IgD-negative memory B cell (primary cell): ENCODE measurements at regions not wholly inside any gene's neighbourhood (a gene's known extent, or its start where the extent isn't known, plus 50 kb on each side); places are given as distances from the start of the nearest gene placed in this dataset.

ENCODE experiments used
- H3K27ac Mint-ChIP-seq, 3 donors: one replicate each; pipeline ENCODE4 v1.8.0; 2020 to 2022; ENCODE audit warnings: mild to moderate bottlenecking in 3 of 3, mixed read lengths in 3 of 3, moderate library complexity in 1 of 3
- H3K27me3 Mint-ChIP-seq: one replicate; pipeline ENCODE4 v1.8.0; 2021; ENCODE audit warnings: mixed read lengths
- H3K36me3 Mint-ChIP-seq: one replicate; pipeline ENCODE4 v1.8.0; 2020; ENCODE audit warnings: mild to moderate bottlenecking, mixed read lengths
- H3K4me1 Mint-ChIP-seq, 3 donors: one replicate each; pipeline ENCODE4 v1.8.0; 2020 to 2022; ENCODE audit warnings: mixed read lengths in 3 of 3, mild to moderate bottlenecking in 1 of 3
- H3K4me3 Mint-ChIP-seq, 4 donors: one replicate each; pipeline ENCODE4 v1.8.0; 2020 to 2022; ENCODE audit warnings: mild to moderate bottlenecking in 4 of 4, mixed read lengths in 4 of 4, moderate library complexity in 3 of 4
- H3K9me3 Mint-ChIP-seq, 3 donors: one replicate each; pipeline ENCODE4 v1.8.0; 2020 to 2021; ENCODE audit warnings: mixed read lengths in 3 of 3, mild to moderate bottlenecking in 1 of 3

DNA sequence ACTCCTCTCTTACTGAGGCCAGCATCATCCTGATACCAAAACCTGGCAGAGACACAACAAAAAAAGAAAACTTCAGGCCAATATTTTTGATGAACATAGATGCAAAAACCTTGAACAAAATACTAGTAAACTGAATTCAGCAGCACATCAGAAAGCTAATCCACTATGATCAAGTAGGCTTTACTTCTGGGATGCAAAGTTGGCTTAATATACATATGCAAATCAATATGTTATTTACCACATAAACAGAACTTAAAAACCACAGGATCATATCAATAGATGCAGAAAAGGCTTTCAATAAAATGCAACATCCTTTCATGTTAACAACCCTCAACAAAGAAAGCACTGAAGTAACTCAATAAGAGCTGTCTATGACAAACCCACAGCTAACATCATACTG is 414.5 kb upstream of the MCTP2 start:
- Mint-ChIP-seq H3K27me3 (peaks cover 2% of the 10 kb centered on the region), H3K9me3 (peaks cover 5 to 16% (median 11%) of the 10 kb centered on the region in 3 donors), H3K4me1 (no peaks in the 10 kb centered on the region), H3K4me3 (no peak overlapping the region), H3K36me3 (no peaks in the 10 kb centered on the region), H3K27ac (no peak overlapping the region)

DNA sequence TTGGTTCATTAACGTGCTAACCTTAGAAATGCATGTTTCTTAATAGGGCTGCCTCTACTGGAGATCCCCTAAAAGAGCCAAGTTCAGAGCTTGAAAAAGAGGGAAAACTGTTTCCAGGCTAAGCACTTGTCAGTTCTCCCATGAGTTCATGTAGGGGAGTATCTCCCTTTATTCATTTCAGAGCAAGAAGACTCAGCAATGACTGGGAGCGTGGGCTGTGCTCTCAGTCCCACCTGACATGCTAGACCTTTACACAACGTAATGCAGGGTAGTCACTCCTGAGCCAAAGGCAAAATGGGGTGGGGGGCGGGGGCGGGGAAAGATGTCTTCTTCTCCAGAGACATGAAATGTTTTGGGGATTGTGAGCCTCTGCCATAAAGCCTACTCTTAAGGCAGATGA is 420.1 kb upstream of the MCTP2 start:
- Mint-ChIP-seq H3K27me3 (peaks cover 2% of the 10 kb centered on the region), H3K27ac (no peak overlapping the region), H3K4me1 (no peaks in the 10 kb centered on the region), H3K4me3 (no peak overlapping the region), H3K36me3 (peaks cover 4% of the 10 kb centered on the region), H3K9me3 (no peaks in the 10 kb centered on the region)

DNA sequence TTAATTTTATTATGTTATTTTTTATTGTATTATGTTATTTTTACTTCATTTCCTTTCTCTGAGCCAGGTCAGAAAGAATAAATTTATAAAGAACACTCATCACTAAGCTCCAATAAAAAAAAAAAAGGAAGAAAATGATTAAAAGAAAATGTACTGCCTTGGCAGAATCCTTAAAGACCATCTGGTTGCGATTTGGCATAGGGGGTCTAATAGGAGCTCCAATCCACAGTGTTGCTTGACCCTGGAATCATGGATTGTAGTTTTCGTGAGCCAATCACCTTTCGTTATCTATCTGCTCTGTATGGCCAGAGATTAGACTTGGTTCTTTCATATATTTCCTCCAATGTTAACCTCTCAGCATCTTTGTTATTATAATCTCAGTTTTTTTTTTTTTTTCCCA is 421.8 kb upstream of the MCTP2 start:
- H3K4me3 Mint-ChIP-seq: no peak overlapping the region
- H3K27ac Mint-ChIP-seq: no peak overlapping the region
- H3K9me3 Mint-ChIP-seq: peaks cover 0 to under 1% (median 0%) of the 10 kb centered on the region in 3 donors
- H3K36me3 Mint-ChIP-seq: peaks cover 4% of the 10 kb centered on the region
- H3K27me3 Mint-ChIP-seq: peaks cover 3% of the 10 kb centered on the region
- H3K4me1 Mint-ChIP-seq: no peaks in the 10 kb centered on the region

DNA sequence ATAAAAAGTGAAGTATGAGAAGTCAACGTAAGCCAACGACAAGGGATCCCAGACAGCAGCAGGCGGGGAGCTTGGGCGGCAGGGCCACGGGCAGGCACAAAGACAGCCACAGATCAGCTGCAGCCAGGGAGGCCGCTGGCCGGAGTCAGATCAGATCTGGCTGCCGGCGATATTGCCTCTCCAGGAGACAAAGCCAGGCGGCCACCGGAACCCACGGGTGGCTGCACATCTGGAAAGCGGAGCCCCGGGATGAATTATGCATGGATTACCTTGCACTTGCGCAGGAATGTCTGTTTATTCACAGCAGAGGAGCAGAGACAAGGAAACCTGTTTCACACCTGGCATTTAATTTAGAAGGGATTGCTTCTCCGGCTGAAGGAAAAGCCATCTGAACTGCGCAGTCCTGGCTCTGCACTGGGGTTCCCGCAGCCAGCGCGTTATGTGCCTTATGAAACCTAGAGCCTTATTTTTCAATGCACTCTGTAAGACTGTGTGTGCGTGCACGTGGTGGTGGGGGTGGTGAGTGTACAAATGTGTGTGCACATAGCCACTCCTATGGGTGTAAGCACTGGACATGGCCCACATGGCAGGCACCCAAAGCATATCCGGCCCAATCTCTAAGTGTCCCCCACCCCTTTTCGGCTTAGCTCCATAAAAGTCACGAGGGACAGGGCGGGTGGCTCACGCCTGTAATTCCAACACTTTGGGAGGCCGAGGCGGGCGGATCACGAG is 427.8 kb upstream of the MCTP2 start:
- peaks cover 0 to 3% (median 0%) of the 10 kb centered on the region in 3 donors for H3K9me3 Mint-ChIP-seq
- H3K36me3 Mint-ChIP-seq: peaks cover 4% of the 10 kb centered on the region
- H3K27me3 Mint-ChIP-seq: peaks cover 3% of the 10 kb centered on the region
- no peak overlapping the region for H3K4me3 Mint-ChIP-seq
- no peak overlapping the region for H3K27ac Mint-ChIP-seq
- no peaks in the 10 kb centered on the region for H3K4me1 Mint-ChIP-seq

- H3K27ac Mint-ChIP-seq: no peak overlapping the region
- H3K36me3 Mint-ChIP-seq: no peaks in the 10 kb centered on the region
- no peak overlapping the region for H3K4me3 Mint-ChIP-seq
- H3K9me3 Mint-ChIP-seq: peaks cover 0 to 3% (median 0%) of the 10 kb centered on the region in 3 donors
- H3K4me1 Mint-ChIP-seq: no peaks in the 10 kb centered on the region
- H3K27me3 Mint-ChIP-seq: peaks cover 3% of the 10 kb centered on the region
Measured at GRCh38 chr15:93801206-93801605, 430.2 kb upstream of the MCTP2 start.

- Mint-ChIP-seq H3K27me3 (peaks cover 1% of the 10 kb centered on the region), H3K36me3 (no peaks in the 10 kb centered on the region), H3K27ac (no peak overlapping the region), H3K4me3 (no peak overlapping the region), H3K4me1 (no peaks in the 10 kb centered on the region), H3K9me3 (peaks cover 0 to 3% (median 0%) of the 10 kb centered on the region in 3 donors)
Measured at GRCh38 chr15:93800805-93801204, 430.6 kb upstream of the MCTP2 start.

DNA sequence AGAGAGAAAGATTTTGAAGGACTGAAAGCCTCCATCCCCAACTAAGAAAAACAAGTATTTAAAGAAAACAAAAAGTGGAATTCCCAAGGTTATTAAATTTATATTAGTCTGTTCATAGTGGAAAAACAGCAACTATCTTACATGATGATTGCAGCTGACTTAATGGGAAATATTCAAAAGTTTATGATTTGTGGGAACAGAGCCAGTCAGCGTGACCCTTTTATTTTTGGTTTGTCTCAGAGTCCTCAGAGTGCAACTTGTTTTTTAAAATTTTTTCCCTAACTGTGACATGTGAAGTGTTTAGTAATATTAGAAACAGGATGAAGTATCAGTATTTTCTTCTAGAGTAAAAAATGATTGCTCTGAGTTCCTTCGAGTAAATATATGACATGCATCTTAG is 441.9 kb upstream of the MCTP2 start:
- Mint-ChIP-seq H3K4me1 (no peaks in the 10 kb centered on the region), H3K9me3 (peaks cover 5% of the 10 kb centered on the region in 3 donors), H3K27me3 (no peaks in the 10 kb centered on the region), H3K4me3 (no peak overlapping the region), H3K36me3 (no peaks in the 10 kb centered on the region), H3K27ac (no peak overlapping the region)

DNA sequence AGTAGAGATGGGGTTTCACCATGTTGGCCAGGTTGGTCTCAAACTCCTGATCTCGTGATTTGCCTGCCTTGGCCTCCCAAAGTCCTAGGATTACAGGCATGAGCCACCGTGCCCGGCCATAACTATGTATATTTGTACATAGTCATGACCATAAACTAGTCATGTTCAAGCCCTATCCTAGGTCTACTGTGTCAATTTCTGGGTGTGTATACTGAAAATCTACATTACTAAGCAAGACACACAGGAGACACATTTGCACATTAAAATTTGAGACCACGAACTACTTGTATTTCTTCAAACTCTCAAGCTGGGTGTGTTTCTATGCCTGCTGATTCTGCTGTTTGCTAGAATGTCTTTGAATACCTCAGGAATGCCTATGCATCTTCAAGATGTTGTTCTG is 451.3 kb upstream of the MCTP2 start:
- Mint-ChIP-seq H3K27ac (no peak overlapping the region), H3K4me3 (no peak overlapping the region), H3K27me3 (no peaks in the 10 kb centered on the region), H3K9me3 (peaks cover 0 to 9% (median 5%) of the 10 kb centered on the region in 3 donors), H3K4me1 (no peaks in the 10 kb centered on the region), H3K36me3 (no peaks in the 10 kb centered on the region)

- H3K27ac Mint-ChIP-seq: no peak overlapping the region
Measured at GRCh38 chr15:93779341-93779740, 452.0 kb upstream of the MCTP2 start.

DNA sequence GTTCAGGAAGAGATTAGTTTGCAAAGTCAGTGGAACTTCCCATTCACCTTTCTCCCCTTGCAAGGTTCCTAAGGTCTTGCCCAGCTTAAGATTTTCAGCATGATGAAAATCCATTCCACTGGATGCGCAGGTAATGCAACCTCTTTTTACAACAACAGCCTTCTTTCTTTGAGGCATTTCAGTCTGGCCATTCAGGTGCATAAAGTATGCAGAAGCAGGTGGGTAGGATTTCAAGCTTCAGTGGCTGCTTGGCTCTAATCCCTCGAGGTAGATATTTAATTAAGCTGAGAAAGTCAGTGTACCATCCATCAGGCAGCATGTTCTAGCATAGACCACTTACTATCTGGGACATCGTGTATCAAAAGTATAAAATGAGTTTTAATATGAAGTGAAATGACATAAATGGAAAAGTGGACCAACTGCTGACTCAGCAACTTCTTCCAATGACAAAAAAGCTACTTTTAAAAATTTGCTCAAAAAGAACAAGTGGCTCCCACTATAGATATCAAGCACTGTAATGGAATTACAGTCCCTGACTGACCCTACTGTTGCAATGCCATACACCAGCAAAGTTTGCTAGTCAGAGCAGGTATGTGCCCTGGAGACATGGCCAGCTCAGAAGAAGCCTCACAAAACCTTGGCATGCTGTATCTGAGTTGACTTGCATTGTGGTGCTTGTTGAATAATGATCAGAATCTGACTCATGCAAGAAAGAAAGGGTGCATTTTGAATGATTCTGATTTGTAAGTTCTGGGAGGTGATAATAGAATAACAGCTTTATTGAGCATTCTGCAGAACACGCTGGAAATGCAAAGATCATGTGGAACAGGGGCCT is 459.9 kb upstream of the MCTP2 start:
- Mint-ChIP-seq H3K36me3 (no peaks in the 10 kb centered on the region), H3K27ac (peak overlapping the region in 1 of 3 donors; percentile 67), H3K4me3 (no peak overlapping the region), H3K9me3 (peaks cover 2 to 11% (median 3%) of the 10 kb centered on the region in 3 donors), H3K27me3 (no peaks in the 10 kb centered on the region), H3K4me1 (peaks cover 0 to 2% (median 0%) of the 10 kb centered on the region in 3 donors)

More at GRCh38 chr15:93779341-93779740, 452.0 kb upstream of the MCTP2 start:
- Mint-ChIP-seq H3K9me3 (peaks cover 0 to 9% (median 7%) of the 10 kb centered on the region in 3 donors), H3K4me3 (no peak overlapping the region), H3K36me3 (no peaks in the 10 kb centered on the region), H3K27me3 (no peaks in the 10 kb centered on the region), H3K4me1 (no peaks in the 10 kb centered on the region)

GRCh38 chr15:93770788-93771187 is 460.6 kb upstream of the MCTP2 start:
- H3K9me3 Mint-ChIP-seq: peaks cover 2 to 9% (median 3%) of the 10 kb centered on the region in 3 donors
- H3K27ac Mint-ChIP-seq: no peak overlapping the region
- H3K36me3 Mint-ChIP-seq: no peaks in the 10 kb centered on the region
- peaks cover 0 to 2% (median 0%) of the 10 kb centered on the region in 3 donors for H3K4me1 Mint-ChIP-seq
- no peak overlapping the region for H3K4me3 Mint-ChIP-seq
- no peaks in the 10 kb centered on the region for H3K27me3 Mint-ChIP-seq

- Mint-ChIP-seq H3K27me3 (no peaks in the 10 kb centered on the region), H3K9me3 (peaks cover 2 to 12% (median 6%) of the 10 kb centered on the region in 3 donors), H3K36me3 (peaks cover 1% of the 10 kb centered on the region), H3K27ac (no peak overlapping the region), H3K4me1 (no peaks in the 10 kb centered on the region), H3K4me3 (no peak overlapping the region)
Measured at GRCh38 chr15:93762036-93762435, 469.3 kb upstream of the MCTP2 start.

- H3K36me3 Mint-ChIP-seq: peaks cover 1% of the 10 kb centered on the region
- peaks cover 2 to 12% (median 6%) of the 10 kb centered on the region in 3 donors for H3K9me3 Mint-ChIP-seq
- no peak overlapping the region for H3K27ac Mint-ChIP-seq
- H3K27me3 Mint-ChIP-seq: no peaks in the 10 kb centered on the region
- H3K4me3 Mint-ChIP-seq: no peak overlapping the region
- no peaks in the 10 kb centered on the region for H3K4me1 Mint-ChIP-seq
Measured at GRCh38 chr15:93759629-93760028, 471.7 kb upstream of the MCTP2 start.

DNA sequence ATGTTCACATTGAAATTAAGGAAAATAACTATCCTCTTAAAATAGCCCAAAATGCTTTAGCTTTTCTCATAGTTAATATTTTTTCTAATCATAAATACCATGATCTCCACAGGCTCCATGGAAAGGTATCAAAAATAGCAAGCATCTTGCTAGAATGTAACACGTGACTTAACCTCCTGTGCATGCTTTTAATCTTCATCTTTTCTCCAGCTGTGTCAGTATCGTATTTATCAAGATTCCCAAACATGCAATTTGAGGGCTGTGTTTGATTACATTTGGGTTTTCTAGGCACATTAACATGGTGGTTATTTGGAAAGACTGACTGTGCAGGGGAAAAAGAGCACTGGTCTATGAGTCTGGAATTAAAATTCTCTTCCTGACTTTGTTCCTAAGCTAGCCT is 472.5 kb upstream of the MCTP2 start:
- Mint-ChIP-seq H3K27ac (no peak overlapping the region), H3K4me3 (no peak overlapping the region), H3K9me3 (peaks cover 2 to 12% (median 5%) of the 10 kb centered on the region in 3 donors), H3K36me3 (peaks cover 1% of the 10 kb centered on the region), H3K27me3 (no peaks in the 10 kb centered on the region), H3K4me1 (no peaks in the 10 kb centered on the region)

GRCh38 chr15:93748710-93749109 is 482.7 kb upstream of the MCTP2 start:
- H3K27me3 Mint-ChIP-seq: no peaks in the 10 kb centered on the region
- no peak overlapping the region for H3K27ac Mint-ChIP-seq
- H3K4me3 Mint-ChIP-seq: no peak overlapping the region
- no peaks in the 10 kb centered on the region for H3K4me1 Mint-ChIP-seq
- H3K36me3 Mint-ChIP-seq: no peaks in the 10 kb centered on the region
- H3K9me3 Mint-ChIP-seq: peaks cover 10 to 26% (median 16%) of the 10 kb centered on the region in 3 donors
